ENCODE measurements at regions not wholly inside any gene's neighbourhood (a gene's known extent, or its start where the extent isn't known, plus 50 kb on each side); places are given as distances from the start of the nearest gene placed in this dataset.

- no peak for DNase-seq
These were observed 147.9 kb downstream of the IMPG2 start for GRCh38 chr3:101172516-101172915.

- DNase-seq, result no peak
These were observed 148.6 kb downstream of the IMPG2 start for GRCh38 chr3:101171681-101172191.

GRCh38 chr3:101170806-101171558 is 149.4 kb downstream of the IMPG2 start:
- DNase-seq, result no peak

- DNase-seq, result no peak
These were observed 150.2 kb downstream of the IMPG2 start for GRCh38 chr3:101170062-101170771.

GRCh38 chr3:101169516-101169915 is 150.9 kb downstream of the IMPG2 start:
- DNase-seq, result no peak

- DNase-seq, result no peak
These were observed 153.0 kb downstream of the IMPG2 start for GRCh38 chr3:101167376-101167775.

GRCh38 chr3:101166150-101166549 is 154.2 kb downstream of the IMPG2 start:
- DNase-seq, result no peak

- no peak for DNase-seq
These were observed 156.8 kb downstream of the IMPG2 start for GRCh38 chr3:101163554-101163953.

GRCh38 chr3:101159478-101159877 is 160.9 kb downstream of the IMPG2 start:
- DNase-seq, result no peak

GRCh38 chr3:101158374-101158773 is 162.0 kb downstream of the IMPG2 start:
- no peak for DNase-seq

- no peak for DNase-seq
These were observed 163.5 kb downstream of the IMPG2 start for GRCh38 chr3:101156787-101157345.

GRCh38 chr3:101155825-101156224 is 162.6 kb upstream of the ABI3BP start:
- DNase-seq, result no peak

- DNase-seq, result no peak
These were observed 161.2 kb upstream of the ABI3BP start for GRCh38 chr3:101154401-101154800.

- no peak for DNase-seq
These were observed 158.2 kb upstream of the ABI3BP start for GRCh38 chr3:101151286-101151913.

GRCh38 chr3:101150504-101150903 is 157.3 kb upstream of the ABI3BP start:
- no peak for DNase-seq

- no peak for DNase-seq
These were observed 156.5 kb upstream of the ABI3BP start for GRCh38 chr3:101149707-101150106.

GRCh38 chr3:101149251-101149650 is 156.0 kb upstream of the ABI3BP start:
- no peak for DNase-seq

- no peak for DNase-seq
These were observed 154.8 kb upstream of the ABI3BP start for GRCh38 chr3:101148001-101148400.

GRCh38 chr3:101146946-101147345 is 153.7 kb upstream of the ABI3BP start:
- DNase-seq, result no peak

- DNase-seq, result no peak
These were observed 150.9 kb upstream of the ABI3BP start for GRCh38 chr3:101144105-101144504.

- no peak for DNase-seq
These were observed 149.8 kb upstream of the ABI3BP start for GRCh38 chr3:101143012-101143411.

GRCh38 chr3:101142160-101142559 is 148.9 kb upstream of the ABI3BP start:
- DNase-seq, result no peak

- no peak for DNase-seq
These were observed 147.9 kb upstream of the ABI3BP start for GRCh38 chr3:101141135-101141534.

Measured in fibroblast of skin of right quadriceps (primary cell).